NCI-H1436 treated with DMSO at 0.1 percent for 48 hours (cell line): ENCODE measurements at regions not wholly inside any gene's neighbourhood (a gene's known extent, or its start where the extent isn't known, plus 50 kb on each side); places are given as distances from the start of the nearest gene placed in this dataset.

Experiments
- DNase-seq: peaks from one replicate; lab custom pipeline; 2025; lab: John Stamatoyannopoulos, UW

DNA sequence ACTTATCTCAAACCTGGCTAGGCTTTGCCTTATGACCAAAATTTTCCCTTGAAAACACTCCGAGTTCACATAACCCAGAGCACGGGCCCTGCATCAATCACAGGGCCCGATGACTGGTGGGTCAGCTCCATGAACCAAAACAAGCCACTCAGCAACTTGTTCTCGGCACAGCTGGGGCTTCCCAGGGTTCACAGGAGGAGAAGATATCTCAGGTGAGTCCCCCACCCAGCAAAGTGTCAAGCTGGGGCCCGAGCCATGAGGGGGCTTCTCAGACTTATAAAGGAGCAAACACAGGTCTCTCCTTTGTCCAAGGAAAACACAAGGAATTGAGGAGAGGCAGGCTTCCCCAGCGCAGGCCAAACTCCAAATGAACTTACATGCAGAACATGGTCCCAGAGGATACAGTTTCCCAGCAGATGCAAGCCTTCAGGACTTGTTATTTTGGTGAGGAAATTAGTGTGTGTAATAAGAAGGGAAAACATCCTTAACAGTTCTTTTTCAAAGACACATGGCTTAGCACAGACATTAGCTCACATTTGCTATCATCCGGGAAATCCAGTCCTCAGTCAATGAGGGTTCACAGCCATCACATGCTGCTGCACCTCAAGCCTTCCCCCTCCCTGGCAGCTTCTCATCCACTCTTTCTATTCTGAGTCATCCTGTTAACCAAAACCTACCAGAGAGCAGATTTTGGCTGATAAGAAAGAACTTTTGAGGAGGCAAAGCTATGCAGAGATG, 98.1 kb upstream of the NFIA start:
- no peak for DNase-seq

DNA sequence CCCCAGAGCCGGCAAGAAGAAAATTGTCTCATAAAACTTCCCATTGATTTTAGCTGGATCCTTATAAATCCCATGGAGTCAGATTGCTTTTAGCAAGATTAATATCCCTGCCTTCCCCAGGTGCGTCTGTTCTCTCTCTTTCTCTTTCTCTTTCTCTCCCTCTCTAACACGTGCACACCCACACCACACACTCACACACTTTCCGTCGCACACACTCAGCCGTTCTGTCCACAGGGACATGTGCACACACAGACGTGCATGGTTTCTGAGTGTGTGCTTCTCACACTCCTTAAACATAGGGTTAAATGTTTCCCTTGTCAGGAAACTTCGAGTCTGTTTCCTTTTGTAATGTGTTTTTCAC, 98.7 kb upstream of the NFIA start:
- no peak for DNase-seq

DNA sequence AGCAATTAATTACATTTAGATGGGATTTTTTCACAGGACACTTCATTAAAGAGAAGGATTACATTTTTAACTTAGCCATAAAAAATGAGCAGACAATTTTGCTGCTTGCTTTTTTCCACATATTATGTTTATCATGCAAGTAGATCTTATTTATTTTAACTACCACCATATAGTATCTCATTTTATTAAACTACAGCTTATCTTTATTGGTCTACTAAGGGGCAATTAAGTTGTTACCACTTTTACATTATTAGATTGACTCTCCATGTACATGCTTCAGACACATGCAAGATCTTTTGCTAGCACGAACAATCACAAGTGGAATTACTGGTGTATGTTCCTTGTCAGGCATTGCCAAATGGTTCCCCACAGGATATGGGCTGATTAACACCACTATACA, 99.8 kb upstream of the NFIA start:
- no peak for DNase-seq

DNA sequence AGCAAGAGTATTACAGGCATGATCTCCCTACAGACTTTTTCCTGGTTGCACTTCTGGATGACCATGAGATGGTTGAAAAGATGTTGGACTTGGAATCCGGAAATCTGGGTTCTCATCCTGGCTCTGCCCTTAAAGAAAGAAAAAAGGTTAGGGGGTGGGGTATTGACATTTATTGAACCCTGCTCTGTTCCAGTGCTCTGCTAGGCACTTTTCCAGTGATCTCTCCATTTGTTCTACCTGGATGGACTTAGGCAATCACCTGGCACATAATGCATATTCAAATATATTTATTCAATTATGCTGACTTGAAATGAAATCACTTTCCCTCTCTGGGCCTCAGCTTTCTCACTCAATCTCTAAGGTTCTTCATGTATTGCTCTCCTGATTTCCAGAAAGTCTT, 101.0 kb upstream of the NFIA start:
- DNase-seq = no peak

DNA sequence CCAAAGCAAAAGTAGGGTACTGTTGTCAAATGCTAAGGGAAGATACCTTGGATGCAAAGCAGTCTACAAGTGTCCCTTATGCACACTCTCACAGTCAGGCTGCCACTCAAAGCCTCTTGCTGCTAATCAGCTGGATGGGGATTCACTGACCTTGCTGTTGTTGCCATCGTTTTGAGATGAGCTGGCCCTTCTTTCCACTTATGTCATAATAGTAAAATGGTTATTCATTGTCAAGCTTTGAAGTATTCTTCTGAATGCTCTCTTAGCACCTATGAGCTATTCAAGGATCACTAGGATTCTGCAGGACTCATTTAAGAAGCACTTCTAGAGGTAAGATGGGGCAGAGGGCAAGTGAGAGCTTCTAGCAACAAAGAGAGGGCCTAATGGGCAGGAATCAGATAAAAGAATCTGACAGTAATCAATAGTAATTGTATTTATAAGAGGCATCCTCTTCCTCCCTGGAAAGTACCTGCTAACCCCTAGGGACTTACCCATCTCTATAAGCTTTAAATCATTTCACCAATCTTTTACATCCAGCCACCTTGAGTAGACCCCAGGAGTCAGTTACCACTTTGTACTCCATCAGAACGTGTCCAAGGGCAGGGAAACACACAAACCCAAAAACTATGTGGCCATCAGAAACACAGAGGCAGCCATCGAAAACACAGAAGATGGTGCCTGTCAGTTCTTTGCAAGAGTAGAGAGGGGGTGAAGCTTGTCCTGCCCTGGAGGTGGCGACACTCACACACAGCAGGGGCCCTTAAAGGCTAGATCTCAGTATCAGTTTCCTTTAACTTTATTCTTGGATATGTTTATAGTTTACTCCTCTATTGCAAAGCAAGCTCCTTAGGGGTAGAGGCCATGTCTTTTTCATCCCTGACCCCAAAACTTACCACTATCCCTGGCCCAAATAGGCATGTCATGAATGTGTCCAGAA, 103.7 kb upstream of the NFIA start:
- DNase-seq = no peak

DNA sequence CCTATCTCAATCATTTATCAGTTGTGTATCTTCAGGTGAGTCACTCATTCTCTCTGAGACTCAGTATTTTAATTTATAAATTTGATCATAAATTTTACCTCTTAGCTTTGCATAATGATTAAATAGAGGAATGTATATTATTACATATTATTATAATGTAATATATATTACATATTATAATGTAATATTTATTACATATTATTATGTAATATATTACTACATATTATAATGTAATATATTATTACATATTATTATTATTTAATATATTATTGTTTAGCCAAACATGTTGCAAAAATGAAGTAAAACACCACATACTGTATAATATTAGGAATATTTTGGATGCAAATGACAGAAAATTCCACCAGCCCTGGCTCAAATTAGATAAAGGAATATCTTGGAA, 104.7 kb upstream of the NFIA start:
- DNase-seq = no peak

DNA sequence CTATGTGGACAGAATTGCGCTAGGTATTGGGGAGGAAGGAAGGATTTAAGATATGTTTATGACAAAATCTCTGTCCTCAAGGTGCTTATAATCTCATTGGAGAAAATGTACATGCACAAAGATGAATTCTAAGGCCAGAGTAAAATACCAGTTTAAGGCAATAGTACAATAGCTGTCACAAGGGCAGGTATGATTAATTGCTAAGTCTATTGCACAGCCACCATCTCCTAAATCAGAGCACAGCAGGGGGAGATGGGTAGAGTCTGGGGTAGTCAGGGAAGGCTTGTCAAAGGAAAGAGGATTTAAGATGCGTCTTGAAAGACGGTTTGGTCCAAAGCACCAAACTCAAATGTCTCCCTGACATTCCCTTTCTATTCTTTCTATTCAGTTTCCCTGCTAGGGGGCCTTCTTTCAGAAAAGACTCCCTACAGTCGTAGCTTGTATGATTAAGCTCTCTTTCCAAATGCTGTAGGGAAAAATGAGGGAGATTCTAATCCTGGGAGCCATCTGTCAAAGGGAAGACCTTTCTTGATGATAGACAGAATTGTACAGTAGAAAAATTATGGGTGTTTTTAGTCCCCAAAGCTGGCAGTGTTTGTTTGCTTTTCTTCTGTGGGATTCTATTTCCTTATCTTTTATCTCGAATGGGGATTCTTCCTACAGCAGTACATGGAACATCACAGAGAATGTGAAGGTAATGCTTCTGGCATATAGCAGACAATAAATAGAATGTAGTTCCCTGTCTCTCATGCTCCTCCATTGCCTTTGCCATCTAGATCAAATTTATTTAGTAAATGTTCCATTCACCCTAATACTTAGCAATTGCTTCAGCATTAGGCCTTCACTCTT, 107.6 kb upstream of the NFIA start:
- no peak for DNase-seq

DNA sequence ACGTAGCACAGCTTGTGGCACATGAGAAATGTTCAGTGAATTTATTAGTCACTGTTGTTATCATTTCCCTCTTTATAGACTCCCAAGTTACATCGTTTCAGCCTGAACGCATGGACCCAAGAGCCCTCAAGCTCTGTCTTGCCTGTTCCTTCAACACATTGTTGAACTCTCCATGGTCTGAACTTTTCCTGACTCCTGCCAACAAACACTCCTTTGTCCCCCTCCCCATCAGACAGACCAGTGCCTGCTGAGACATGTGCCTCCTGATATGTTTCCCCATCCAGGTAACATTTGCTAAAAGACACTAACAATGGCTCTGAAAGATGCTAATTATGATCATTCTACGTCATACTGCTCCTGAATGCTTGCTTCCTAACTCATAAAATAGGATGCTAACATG, 108.7 kb upstream of the NFIA start:
- DNase-seq = no peak

DNA sequence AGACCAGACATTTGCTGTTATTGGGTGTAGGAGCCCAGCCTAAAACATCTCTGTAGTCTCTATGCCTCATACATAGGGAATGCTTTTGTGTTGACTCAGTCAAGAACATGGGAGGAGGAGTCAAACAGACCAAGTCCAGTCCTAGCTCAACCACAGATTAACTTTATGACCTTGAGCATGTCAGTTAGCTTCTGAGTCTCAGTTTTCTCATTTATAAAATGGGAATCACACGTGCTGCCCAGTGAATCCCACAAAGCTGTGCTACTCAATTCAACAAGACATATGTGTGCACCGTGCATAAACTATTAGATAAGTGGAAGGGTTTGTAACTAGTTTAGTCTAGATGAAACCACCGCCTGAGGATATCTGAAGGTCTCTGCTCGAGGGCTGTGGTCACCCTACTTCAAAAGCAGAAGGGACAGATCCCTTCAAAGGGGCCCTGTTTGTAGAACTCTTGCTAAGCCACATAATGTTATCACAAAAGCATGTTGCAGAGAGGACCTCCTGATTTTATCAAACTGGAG, 109.5 kb upstream of the NFIA start:
- no peak for DNase-seq

DNA sequence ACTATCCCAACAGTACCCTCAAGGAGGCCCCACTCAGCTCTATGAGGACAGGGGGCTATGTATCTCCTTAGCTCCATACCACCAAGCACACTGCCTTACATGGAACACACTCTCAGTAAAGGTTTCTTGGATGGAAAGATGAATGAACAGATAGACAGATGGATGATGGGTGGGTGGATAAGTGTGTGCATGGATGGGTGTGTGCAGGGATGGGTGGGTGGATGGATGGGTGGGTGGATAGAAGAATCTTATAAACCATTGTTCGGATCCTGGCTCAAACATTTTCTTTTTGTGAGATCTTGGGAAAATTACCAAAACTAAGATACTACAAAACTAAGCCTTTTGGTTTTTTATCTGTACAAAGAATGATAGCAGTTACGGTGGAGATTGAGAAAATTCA, 111.0 kb upstream of the NFIA start:
- DNase-seq = no peak

DNA sequence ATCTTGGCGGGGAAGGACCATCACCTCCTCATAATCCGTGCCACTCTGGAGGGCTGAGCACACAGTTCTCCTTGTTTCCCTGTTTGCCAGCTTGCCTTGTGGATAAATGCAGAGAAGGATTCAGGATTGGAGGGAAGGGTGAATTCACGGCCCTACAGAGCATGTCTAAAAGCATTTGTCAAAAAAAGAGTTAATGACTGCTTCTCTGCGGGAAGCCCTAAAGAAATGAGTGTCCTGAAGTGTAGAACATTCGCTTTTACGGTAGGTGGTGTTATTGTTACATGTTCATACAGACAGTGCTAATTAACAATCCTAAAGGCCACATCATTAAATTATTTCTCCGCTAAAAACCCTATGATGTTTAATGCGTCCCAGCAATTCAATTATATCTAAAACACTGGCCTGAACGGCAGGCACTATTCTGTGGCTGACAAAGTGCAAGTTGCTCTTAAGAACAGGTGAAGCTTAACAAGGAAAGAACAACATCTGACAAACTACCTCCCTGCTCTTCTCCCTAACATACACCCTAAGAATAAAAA, 112.3 kb upstream of the NFIA start:
- DNase-seq = peak; percentile 19

DNA sequence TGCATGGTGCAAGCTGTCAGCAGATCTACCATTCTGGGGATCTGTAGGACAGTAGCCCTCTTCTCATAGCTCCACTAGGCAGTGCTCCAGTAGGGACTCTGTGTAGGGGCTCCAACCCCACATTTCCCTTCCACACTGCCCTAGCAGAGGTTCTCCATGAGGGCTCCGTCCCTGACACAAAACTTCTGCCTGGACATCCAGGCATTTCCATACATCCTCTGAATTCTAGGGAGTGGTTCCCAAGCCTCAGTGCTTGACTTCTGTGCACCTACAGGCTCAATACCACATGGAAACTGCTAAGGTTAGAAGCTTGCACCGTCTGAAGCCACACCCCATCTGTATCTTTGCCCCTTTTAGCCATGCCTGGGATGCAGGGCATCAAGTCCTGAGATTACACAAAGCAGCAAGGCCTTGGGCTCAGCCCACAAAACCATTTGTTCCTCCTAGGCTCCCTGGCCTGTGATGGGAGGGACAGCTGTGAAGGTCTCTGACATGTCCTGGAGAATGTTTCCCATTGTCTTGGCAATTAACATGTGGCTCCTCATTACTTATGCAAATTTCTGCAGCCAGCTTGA, 117.0 kb upstream of the NFIA start:
- DNase-seq = no peak

DNA sequence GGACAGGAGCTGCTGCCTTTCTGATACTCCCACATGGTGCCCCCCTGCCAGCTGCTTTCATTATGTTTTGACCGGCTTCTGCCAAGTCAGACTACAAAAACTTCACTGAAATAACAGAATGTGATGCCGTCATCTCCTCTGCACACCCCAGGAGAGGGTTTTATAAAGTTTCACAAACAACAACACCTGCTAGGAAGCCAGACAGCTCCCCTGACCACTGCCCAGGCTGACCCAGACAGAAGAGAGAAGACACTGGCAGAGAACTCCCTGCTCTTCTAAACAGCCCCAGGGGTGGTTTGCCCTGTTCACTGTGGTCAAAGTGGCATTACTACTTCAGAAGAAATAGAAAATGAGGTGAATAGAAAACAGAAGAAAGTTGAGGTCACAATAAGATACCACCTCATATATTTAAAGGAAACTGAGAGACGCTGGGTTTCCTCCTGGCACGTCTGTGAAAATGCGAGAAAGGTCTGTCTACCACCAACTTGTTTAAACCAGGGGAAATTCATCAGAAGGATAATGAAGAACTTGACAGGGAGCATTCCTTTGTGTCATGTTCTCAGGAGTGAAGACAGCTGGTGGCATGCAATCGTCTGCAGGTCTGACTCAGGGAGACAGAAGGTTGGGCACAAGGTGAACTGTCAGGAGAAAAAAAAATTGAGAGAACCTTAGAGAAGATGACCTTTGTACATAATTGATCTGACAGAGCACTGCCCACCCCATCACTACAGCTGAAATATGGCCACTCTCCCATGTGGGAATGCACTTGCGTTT, 119.0 kb upstream of the NFIA start:
- no peak for DNase-seq

DNA sequence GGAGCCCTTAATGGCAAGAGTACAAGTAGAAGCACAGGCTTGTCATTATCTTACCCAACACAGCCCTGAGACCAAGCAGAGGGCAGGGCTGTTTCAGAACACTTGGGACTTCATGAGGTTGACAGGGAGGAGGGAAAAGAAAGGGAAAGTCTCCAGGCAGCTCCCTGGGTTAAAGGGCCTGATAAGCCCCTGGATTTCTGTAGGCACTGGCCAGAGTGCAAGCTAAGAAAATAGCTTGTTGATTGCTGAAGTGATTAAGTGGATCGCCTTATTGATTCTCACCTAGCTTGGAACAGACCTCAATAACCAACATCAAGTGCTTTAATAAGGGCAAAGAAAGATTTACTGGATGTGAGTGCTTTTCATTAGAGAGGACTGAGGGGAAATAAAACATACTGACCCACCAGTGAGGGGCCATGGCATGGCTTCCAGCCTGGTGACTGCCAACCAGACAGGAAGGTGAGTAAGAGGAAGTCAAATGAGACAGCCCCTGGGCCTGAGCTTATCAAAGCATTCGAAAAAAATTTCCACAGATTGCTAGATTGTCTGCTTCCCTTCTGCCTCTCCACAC, 121.4 kb upstream of the NFIA start:
- no peak for DNase-seq

DNA sequence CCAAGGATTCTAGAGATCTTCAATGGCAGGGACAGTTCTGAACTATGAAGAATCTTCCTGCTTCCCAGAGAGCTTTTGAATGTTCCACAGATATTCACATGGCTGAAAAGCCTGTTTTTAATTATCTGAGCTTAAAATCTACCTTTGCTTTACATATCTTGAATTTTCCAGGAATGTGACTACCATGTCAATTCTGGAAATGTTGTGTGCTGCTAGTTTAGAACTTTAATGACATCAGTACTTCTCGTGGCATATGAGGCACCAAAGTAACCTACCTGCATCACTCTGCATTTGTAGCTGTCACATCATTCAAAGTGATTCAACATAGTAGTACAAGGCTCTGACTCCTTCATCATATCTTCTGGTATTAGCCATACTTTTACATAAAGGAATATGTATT, 122.7 kb upstream of the NFIA start:
- DNase-seq = no peak

DNA sequence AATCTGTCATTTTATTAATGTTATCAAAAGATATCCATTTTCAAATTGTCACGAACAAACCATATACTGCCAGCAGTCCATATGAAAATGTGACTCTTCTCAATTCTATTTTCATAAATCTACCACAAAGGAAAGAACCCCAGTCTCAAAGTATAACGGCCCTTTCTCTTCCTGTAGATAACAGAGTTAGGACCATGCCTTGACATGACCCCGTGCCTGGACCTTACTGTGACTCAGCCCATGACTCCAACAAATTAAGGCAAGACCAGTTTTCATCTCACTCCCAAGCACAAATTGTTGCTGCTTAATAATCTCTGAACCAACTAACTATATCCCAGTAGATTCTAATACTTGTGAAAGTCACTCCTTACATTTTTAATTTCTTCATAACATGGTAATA, 124.4 kb upstream of the NFIA start:
- no peak for DNase-seq

DNA sequence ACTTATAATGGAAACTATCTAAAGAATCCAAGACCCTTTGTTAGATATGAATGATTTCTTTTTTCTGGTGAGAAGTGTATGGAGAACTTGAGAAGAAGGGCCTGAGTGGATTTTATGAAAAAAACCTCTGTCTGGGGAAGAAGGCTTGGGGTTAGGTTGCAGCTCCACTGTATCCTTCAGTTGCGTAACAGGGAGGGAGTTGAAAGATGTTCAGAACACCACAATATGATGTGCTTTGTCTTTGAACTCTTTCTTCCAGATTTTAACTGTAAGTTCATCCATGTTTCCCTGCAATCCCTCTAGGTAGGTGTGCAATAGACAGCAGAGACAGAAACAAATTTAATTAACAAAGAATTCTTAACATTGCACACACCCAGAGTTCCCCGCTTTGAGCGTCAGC, 125.8 kb upstream of the NFIA start:
- DNase-seq = no peak

DNA sequence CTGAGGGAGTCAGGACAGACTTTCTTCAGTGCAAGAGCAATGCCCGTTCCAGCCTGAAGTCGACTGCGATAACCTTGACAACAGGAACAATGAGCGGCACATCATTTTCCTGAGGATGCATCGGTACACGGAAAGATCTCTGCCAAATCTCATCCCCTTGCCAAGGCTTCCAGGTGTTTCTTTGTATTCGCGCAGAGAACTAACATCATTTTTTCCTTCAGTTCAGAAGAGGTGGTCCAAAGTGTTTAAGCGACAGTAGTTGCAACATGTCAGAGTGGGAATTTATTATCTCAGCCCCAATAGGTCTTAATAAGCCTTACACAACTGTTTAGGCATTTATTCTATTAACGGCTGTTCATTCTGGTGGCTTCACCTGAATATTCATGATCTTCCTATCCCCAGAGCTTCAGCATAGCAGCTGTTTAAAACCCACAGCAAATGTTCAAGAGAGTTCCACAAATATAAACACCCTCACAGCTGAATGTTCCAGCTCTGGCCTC, 129.7 kb upstream of the NFIA start:
- DNase-seq = no peak

DNA sequence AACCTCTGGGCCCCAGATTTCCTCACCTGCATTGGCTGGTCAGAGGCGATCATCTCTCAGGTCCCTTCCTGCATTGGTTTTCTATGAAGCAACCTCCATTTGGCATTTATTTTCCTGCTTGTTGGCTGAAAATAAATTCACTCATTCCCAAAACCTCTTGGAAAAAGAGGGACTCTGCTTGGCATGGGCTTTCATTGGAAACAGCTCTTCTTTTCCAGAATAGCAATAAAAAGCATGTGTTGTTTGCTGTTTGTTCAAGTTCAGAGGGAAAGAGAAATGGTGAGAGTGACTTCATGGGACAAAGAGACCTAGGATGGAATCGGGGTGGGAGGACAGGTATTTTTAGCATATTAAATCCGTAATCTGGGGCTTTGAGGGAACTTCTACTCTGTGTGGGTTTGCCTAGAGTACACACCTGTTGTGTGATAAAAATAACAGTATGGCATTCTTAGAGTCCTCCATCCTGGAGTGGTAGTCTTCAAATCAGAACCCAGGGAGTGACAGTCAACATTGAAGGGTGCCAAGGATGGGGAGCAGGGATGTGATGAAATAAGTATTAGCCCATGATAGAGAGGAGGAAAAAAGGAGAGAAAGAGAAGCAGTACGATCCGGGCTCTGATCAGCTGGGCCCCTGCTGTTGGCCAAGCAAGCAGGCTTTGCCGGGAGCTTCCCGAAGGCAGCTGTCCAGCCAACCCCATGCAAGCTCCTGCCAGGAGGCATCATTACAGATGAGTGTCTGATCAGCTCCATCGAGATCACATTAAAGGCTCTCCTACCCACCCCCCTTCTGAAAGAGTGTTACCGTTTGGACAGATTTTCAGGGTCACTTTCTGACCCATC, 131.9 kb upstream of the NFIA start:
- DNase-seq = no peak

DNA sequence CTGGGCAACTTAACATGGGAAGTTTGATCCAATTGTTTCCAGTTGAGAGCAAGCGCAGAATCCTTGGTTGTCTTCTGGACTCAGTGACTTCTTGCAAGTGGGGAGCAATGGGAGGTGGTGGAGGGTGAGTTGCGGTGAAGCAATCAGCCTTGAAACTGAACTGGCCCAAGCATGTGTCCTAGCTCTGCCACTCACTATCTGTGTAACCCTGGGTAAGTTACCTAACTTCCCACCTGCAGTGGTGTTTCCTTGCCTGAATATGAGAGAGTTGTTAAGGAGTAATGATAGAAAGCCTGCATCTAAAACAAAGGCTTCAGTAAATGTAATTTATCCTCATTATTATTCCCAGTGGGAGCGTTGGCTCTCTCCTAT, 132.5 kb upstream of the NFIA start:
- no peak for DNase-seq
